ENCODE measurements at regions not wholly inside any gene's neighbourhood (a gene's known extent, or its start where the extent isn't known, plus 50 kb on each side); places are given as distances from the start of the nearest gene placed in this dataset.

- no peak for TF ChIP-seq CTCF (IDR thresholded peaks at IDR 0.05; ENCODE audit: low read depth, low read length, missing control alignments)
- in situ Hi-C loops (cut with HindIII; ENCODE audit: low sequenced_read_pairs), result no loop called here
- H3K4me3 ChIP-seq (ENCODE audit: low read depth, low read length), result no peak overlapping the region
- DNase-seq (ENCODE audit: low read depth), result no peak
These were observed 121.0 kb upstream of the ARSJ start for GRCh38 chr4:114100288-114101031.

GRCh38 chr4:114103908-114104307 lies 124.5 kb upstream of the ARSJ start:
- H3K4me3 ChIP-seq (ENCODE audit: low read depth, low read length), result no peak overlapping the region
- in situ Hi-C loops (cut with HindIII; ENCODE audit: low sequenced_read_pairs), result no loop called here
- DNase-seq (ENCODE audit: low read depth), result no peak
- no peak for TF ChIP-seq CTCF (IDR thresholded peaks at IDR 0.05; ENCODE audit: low read depth, low read length, missing control alignments)

- no peak overlapping the region for H3K4me3 ChIP-seq (ENCODE audit: low read depth, low read length)
- DNase-seq (ENCODE audit: low read depth), result no peak
- in situ Hi-C loops (cut with HindIII; ENCODE audit: low sequenced_read_pairs), result no loop called here
- no peak for TF ChIP-seq CTCF (IDR thresholded peaks at IDR 0.05; ENCODE audit: low read depth, low read length, missing control alignments)
These were observed 129.4 kb upstream of the ARSJ start for GRCh38 chr4:114108869-114109268.

GRCh38 chr4:114109776-114110175 lies 130.3 kb upstream of the ARSJ start:
- no peak for TF ChIP-seq CTCF (IDR thresholded peaks at IDR 0.05; ENCODE audit: low read depth, low read length, missing control alignments)
- DNase-seq (ENCODE audit: low read depth), result no peak
- no peak overlapping the region for H3K4me3 ChIP-seq (ENCODE audit: low read depth, low read length)
- in situ Hi-C loops (cut with HindIII; ENCODE audit: low sequenced_read_pairs), result no loop called here

GRCh38 chr4:114115526-114115925 lies 136.1 kb upstream of the ARSJ start:
- no peak for DNase-seq (ENCODE audit: low read depth)
- in situ Hi-C loops (cut with HindIII; ENCODE audit: low sequenced_read_pairs), result no loop called here
- no peak overlapping the region for H3K4me3 ChIP-seq (ENCODE audit: low read depth, low read length)
- TF ChIP-seq CTCF (IDR thresholded peaks at IDR 0.05; ENCODE audit: low read depth, low read length, missing control alignments), result no peak

GRCh38 chr4:114116861-114117260 lies 137.4 kb upstream of the ARSJ start:
- no peak for DNase-seq (ENCODE audit: low read depth)
- TF ChIP-seq CTCF (IDR thresholded peaks at IDR 0.05; ENCODE audit: low read depth, low read length, missing control alignments), result no peak
- H3K4me3 ChIP-seq (ENCODE audit: low read depth, low read length), result no peak overlapping the region
- in situ Hi-C loops (cut with HindIII; ENCODE audit: low sequenced_read_pairs), result no loop called here

Measured in astrocyte of the cerebellum (primary cell).